GM23248 (cell line): ENCODE measurements at regions not wholly inside any gene's neighbourhood (a gene's known extent, or its start where the extent isn't known, plus 50 kb on each side); places are given as distances from the start of the nearest gene placed in this dataset.

Experiments used
- DNase-seq: peaks from one replicate; pipeline ENCODE4 v3.0.0-alpha.2; 2015
- H2AFZ ChIP-seq: fragments of 200-600 bp; sonication (generic); 2 replicates; pipeline ENCODE4 v1.6.1; 2016; ENCODE audit warnings: antibody characterized with exemption
- H3F3A ChIP-seq: fragments of 200-600 bp; sonication (generic); 2 replicates; pipeline ENCODE4 v1.6.1; 2016; ENCODE audit warnings: mild to moderate bottlenecking, antibody characterized with exemption, mixed run types; ENCODE audit not compliant: insufficient read depth
- H3K27ac ChIP-seq: fragments of 200-600 bp; sonication (generic); 2 replicates; pipeline ENCODE4 v1.5.1; 2016; ENCODE audit warnings: mild to moderate bottlenecking
- H3K27me3 ChIP-seq: fragments of 200-600 bp; sonication (generic); replicated peaks from 2 replicates; pipeline ENCODE4 v1.6.1; 2016; ENCODE audit warnings: mild to moderate bottlenecking; ENCODE audit not compliant: insufficient read depth
- H3K36me3 ChIP-seq: fragments of 200-600 bp; sonication (generic); 2 replicates; pipeline ENCODE4 v1.6.1; 2016; ENCODE audit warnings: low read depth, mild to moderate bottlenecking
- H3K4me1 ChIP-seq: fragments of 200-600 bp; sonication (generic); 2 replicates; pipeline ENCODE4 v1.6.1; 2016; ENCODE audit warnings: mild to moderate bottlenecking; ENCODE audit not compliant: insufficient read depth
- H3K4me2 ChIP-seq: fragments of 200-600 bp; sonication (generic); one replicate; pipeline ENCODE4 v1.6.1; 2016; ENCODE audit warnings: mild to moderate bottlenecking; ENCODE audit not compliant: unreplicated experiment
- H3K4me3 ChIP-seq: fragments of 200-600 bp; sonication (generic); 2 replicates; pipeline ENCODE4 v1.5.1; 2016; ENCODE audit warnings: mild to moderate bottlenecking
- H3K79me2 ChIP-seq: fragments of 200-600 bp; sonication (generic); 2 replicates; pipeline ENCODE4 v1.6.1; 2016; ENCODE audit warnings: mild to moderate bottlenecking; ENCODE audit not compliant: insufficient read depth
- H3K9ac ChIP-seq: fragments of 200-600 bp; sonication (generic); 2 replicates; pipeline ENCODE4 v1.6.1; 2016; ENCODE audit warnings: mild to moderate bottlenecking
- H3K9me2 ChIP-seq: fragments of 200-600 bp; sonication (generic); 2 replicates; pipeline ENCODE4 v1.6.1; 2016; ENCODE audit warnings: mixed run types, mild to moderate bottlenecking, moderate library complexity; ENCODE audit not compliant: insufficient read depth
- H3K9me3 ChIP-seq: fragments of 200-600 bp; sonication (generic); one replicate; pipeline ENCODE4 v1.6.1; 2017; ENCODE audit warnings: low read depth
- H4K20me1 ChIP-seq: fragments of 200-600 bp; sonication (generic); 2 replicates; pipeline ENCODE4 v1.6.0; 2016; ENCODE audit not compliant: insufficient read depth
- EZH2 ChIP-seq: fragments of 200-600 bp; sonication (generic); IDR thresholded peaks from 2 replicates; pipeline ENCODE4 v1.6.1; 2018; ENCODE audit warnings: antibody characterized with exemption, mild to moderate bottlenecking; ENCODE audit not compliant: insufficient read depth, poor library complexity, severe bottlenecking
- EZH2phosphoT487 ChIP-seq: fragments of 200-600 bp; sonication (generic); IDR thresholded peaks from 2 replicates; pipeline ENCODE4 v1.6.1; 2018; ENCODE audit warnings: antibody characterized with exemption, moderate library complexity, mild to moderate bottlenecking, low read depth; ENCODE audit not compliant: insufficient read depth
- WGBS, 2 experiments: methylation state at CpG; one replicate each; pipeline ENCODE4 v1.1.6; 2015 to 2017; ENCODE audit warnings: low lambda C conversion rate in 2 of 2, low coverage in 1 of 2; ENCODE audit errors: missing lambda C conversion rate in 2 of 2; 5-methylcytosine and 5-hydroxymethylcytosine counted together
- in situ Hi-C: fragments of 300-500 bp; cut with MboI; formaldehyde crosslinking; loops from 2 replicates; pipeline ENCODE4 v1.15.0; 2020

DNA sequence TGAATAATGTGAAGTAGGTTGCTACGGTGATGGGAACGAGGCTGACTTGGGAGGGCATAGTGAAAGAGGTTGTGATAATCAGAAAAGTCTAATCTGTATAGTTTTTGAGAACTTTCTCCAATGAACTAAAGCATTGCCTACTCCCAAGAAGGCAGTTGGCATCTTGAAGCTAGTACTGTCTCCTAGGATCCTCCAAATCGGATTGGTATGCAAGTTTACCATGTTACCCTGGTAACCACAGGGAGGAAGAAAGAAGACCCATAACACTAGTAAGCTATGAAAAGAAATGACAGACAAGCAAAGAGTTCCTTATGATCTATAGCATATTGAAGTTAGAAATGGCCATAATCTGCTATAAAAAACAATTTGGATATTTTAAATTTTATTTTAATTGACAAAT, 127.2 kb upstream of the SYNPR start:
- H3K36me3 ChIP-seq = no peaks in the 10 kb centered on the region
- H4K20me1 ChIP-seq = no peaks in the 10 kb centered on the region
- in situ Hi-C loops = no loop called here
- H3K79me2 ChIP-seq = no peaks in the 10 kb centered on the region
- no peak overlapping the region for H3K4me3 ChIP-seq
- DNase-seq = no peak
- no peak overlapping the region for H3K9ac ChIP-seq
- TF ChIP-seq EZH2 = no peak
- TF ChIP-seq EZH2phosphoT487 = no peak
- H3K4me1 ChIP-seq = no peaks in the 10 kb centered on the region
- H3K27me3 ChIP-seq = no peaks in the 10 kb centered on the region
- H3K27ac ChIP-seq = no peak overlapping the region
- H3F3A ChIP-seq = no peaks in the 10 kb centered on the region
- no peak overlapping the region for H2AFZ ChIP-seq
- no peak overlapping the region for H3K4me2 ChIP-seq
- H3K9me2 ChIP-seq = no peaks in the 10 kb centered on the region
- H3K9me3 ChIP-seq = no peaks in the 10 kb centered on the region
- WGBS, 2 experiments = 15 to 16% methylated on average over 3 of the region's 3 CpGs

DNA sequence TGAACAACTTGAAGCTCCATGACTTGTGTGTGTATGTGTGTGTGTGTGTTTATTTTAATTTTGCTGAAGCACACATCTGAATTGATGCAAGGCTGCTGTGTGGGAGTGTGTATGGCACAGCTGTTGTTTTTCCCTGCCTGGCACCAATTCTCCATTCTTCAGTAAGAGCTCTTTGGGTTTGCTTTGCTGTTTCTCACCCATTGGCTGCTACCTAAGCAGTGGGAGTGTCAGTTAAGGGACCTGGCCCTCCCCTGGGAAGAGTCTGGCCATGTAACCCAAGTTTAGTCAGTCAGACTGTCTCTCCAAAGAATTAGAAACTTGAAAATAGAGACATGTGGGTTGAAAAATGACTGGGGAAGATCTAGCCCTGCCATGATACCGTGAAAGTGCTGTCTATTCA, 126.2 kb upstream of the SYNPR start:
- in situ Hi-C loops = no loop called here
- 7 to 8% methylated on average over 1 of the region's 1 CpG for WGBS, 2 experiments
- Histone ChIP-seq H3F3A (no peaks in the 10 kb centered on the region), H3K9me3 (no peaks in the 10 kb centered on the region), H3K27me3 (no peaks in the 10 kb centered on the region), H3K9ac (no peak overlapping the region), H3K27ac (no peak overlapping the region), H3K4me3 (no peak overlapping the region), H2AFZ (no peak overlapping the region), H3K79me2 (no peaks in the 10 kb centered on the region), H3K4me2 (no peak overlapping the region), H3K9me2 (no peaks in the 10 kb centered on the region), H4K20me1 (no peaks in the 10 kb centered on the region), H3K4me1 (no peaks in the 10 kb centered on the region), H3K36me3 (no peaks in the 10 kb centered on the region)
- no peak for DNase-seq
- TF ChIP-seq EZH2 = no peak
- no peak for TF ChIP-seq EZH2phosphoT487

DNA sequence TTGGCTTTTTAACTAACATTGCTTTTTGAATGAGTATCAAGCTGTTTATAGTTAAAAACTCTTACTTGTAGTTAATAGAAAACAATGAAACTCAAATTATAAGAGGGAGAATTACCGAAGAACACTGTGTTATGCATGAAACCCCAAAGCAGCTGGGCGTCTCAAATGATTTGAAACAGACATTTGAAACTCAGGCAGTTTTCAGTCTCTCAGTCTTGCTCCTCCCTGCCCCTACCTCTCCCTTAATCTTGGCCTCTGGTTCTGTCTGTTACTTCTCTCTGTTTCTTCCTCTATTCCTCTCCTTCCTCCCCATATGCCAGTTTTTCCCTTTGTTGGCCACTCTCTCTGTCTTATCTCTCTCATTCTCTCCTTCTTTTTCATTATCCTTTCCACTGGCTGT, 118.3 kb upstream of the SYNPR start:
- TF ChIP-seq EZH2phosphoT487 (no peak), EZH2 (no peak)
- DNase-seq = no peak
- Histone ChIP-seq H3F3A (no peaks in the 10 kb centered on the region), H3K9me3 (no peaks in the 10 kb centered on the region), H3K4me1 (no peaks in the 10 kb centered on the region), H4K20me1 (no peaks in the 10 kb centered on the region), H3K4me2 (no peak overlapping the region), H2AFZ (no peak overlapping the region), H3K36me3 (no peaks in the 10 kb centered on the region), H3K4me3 (no peak overlapping the region), H3K9me2 (no peaks in the 10 kb centered on the region), H3K79me2 (no peaks in the 10 kb centered on the region), H3K27me3 (no peaks in the 10 kb centered on the region; the same call in none of the 2 replicates), H3K9ac (no peak overlapping the region), H3K27ac (no peak overlapping the region)
- in situ Hi-C loops = no loop called here
- 10 to 17% methylated on average over 2 of the region's 2 CpGs for WGBS, 2 experiments

DNA sequence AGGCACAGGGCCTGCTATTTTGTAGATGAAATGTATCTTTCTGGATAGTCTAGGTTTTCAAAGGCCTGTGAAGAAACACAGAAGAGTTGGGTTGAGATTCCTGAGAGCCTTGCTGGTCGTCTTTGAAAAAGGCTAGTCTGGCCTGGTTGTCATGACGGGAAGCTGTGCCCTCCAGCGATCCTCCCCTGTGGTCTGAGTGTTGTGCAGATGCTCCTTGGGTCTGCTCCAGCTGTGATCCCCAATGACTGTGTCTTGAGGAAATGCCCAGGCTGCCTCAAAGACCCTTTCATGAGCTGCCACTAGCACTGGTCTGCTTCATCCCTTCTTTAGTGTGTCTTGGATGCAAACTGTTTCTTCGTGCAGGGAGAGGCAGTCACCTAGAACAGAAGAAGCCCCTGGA, 111.0 kb upstream of the SYNPR start:
- Histone ChIP-seq H3K9me2 (no peaks in the 10 kb centered on the region), H3K9me3 (no peaks in the 10 kb centered on the region), H3K4me3 (no peak overlapping the region), H3K27me3 (no peaks in the 10 kb centered on the region), H3K27ac (no peak overlapping the region), H2AFZ (no peak overlapping the region), H3K36me3 (no peaks in the 10 kb centered on the region), H3F3A (no peaks in the 10 kb centered on the region), H3K4me2 (no peak overlapping the region), H4K20me1 (no peaks in the 10 kb centered on the region), H3K4me1 (no peaks in the 10 kb centered on the region), H3K79me2 (no peaks in the 10 kb centered on the region), H3K9ac (no peak overlapping the region)
- no peak for TF ChIP-seq EZH2phosphoT487
- TF ChIP-seq EZH2 = no peak
- 60 to 71% methylated on average over 4 of the region's 4 CpGs for WGBS, 2 experiments
- DNase-seq = no peak
- in situ Hi-C loops = no loop called here

DNA sequence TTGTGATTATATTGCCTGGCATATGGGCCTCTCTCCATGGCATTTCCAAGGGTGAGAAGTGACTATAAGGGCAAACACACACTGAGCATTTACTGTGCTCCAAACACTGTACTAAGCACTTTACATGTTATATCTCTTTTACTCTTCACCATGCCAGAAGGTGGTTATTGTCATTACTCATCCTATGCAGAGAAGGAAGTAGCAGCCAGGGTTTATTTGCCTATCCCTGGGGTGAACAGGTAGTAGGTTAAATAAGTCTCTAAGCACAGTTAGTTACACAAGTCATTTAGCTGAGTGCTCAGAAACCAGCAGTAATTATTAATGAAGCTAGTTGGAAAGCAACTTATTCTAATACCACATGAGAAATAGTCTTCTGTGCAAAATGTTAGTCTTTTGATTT, 109.9 kb upstream of the SYNPR start:
- Histone ChIP-seq H3K4me2 (no peak overlapping the region), H3K9me2 (no peaks in the 10 kb centered on the region), H4K20me1 (no peaks in the 10 kb centered on the region), H3K36me3 (no peaks in the 10 kb centered on the region), H3K79me2 (no peaks in the 10 kb centered on the region), H3F3A (no peaks in the 10 kb centered on the region), H3K27ac (no peak overlapping the region), H3K9me3 (peaks cover under 1% of the 10 kb centered on the region), H3K27me3 (no peaks in the 10 kb centered on the region), H3K9ac (no peak overlapping the region), H2AFZ (no peak overlapping the region), H3K4me1 (no peaks in the 10 kb centered on the region), H3K4me3 (no peak overlapping the region)
- TF ChIP-seq EZH2 (no peak), EZH2phosphoT487 (no peak)
- DNase-seq = no peak
- in situ Hi-C loops = no loop called here
